ENCODE measurements at regions not wholly inside any gene's neighbourhood (a gene's known extent, or its start where the extent isn't known, plus 50 kb on each side); places are given as distances from the start of the nearest gene placed in this dataset.
"Not testable (repeated sequence)": the region's sequence is repeated elsewhere in the genome, so short reads cannot be mapped to it uniquely, and the experiment has no call there.

DNA sequence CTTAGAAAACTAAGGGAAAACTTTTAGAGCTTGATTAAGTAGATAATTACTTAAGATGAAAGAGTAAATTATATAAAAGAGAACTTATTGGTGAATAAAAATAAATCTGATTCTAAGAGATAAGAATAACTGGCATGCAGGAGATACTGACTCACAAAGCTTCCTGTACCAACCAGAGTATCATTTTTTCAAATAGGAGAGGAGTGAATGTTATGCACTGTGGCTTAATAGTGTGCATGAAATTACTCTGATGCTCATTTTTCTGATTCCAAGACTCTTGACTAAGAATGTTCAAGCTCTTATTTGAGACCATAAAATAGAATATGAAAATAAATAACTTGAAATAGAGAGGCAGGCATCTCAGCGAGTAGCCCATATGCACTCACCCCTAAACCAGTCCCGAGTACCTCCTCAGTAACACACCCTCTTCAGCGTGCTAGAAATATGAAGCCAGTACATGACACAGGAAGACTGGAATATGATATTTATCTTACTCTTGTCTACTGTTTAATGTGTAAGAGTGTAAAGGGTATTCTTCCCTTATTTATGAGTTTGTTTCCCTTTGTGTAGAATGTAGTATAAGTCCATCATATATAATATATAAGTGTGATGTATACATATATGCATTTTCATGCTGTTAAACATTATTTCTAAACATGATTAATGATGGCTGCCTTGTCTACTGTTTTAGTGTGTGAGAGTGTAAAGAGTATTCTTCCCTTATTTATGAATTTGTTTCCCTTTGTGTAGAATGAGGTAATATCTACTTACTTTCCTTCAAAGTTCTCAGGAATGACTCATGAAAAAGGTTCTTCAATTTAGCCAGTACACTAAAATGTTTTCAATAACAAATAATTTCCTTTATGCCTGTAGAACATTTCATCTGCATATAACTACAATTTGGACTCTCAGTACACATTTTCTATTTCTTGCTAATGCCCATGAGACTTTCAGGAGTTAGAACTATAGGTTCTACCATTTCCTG lies 99.2 kb upstream of the PALMD start:
- DNase-seq: no peak

DNA sequence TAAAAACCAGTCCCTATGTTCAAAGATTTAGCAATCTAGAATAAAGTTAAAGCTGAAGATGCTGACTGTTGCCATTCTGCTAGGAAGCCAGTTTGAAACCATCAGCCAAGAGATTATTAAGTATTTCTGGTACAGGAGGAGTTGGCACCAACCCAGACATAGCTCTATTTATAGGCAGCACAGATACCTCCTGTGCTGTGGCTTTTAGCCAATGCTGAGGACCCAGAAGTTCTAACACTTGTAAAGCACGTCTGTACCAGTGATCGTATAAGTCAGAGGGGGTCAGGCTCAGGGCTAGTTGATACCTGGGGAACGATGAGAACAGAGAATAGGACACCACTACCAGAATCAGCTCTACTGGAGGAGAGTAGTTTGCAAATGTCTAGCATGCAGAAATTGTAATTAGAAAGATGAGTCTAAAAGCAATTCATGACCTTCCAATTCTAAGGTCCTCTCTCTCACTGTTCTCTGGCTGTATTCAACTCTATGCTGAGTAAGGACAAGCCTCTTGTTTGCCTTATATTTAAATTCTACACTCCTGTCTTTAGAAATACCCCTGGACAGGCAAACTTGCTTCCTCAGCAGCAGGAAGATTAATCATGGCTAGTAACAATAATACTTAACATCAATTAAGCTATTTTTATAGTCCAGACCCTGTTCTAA lies 96.8 kb upstream of the PALMD start:
- DNase-seq: no peak

DNA sequence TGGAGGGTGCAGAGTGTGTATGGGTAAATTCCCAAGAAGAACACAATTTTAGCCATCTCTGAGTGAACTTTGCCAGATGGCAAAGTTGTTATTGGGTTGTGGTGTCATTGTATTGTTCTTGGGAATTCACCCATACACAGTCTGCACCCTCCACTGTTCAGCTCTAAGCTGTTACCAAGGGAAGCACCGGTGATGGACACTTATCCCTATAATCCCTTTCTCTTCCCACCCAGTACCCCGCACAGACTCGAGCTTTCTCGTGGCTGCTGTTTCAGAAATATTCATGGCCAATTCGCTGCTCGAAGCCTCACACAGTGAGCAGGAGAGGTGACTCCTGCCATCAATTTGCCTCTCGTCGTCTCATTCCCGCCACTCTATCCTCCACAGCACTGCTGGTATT lies 95.7 kb upstream of the PALMD start:
- no peak for DNase-seq

GRCh38 chr1:99551812-99552614 lies 93.9 kb upstream of the PALMD start:
- no peak for DNase-seq

DNA sequence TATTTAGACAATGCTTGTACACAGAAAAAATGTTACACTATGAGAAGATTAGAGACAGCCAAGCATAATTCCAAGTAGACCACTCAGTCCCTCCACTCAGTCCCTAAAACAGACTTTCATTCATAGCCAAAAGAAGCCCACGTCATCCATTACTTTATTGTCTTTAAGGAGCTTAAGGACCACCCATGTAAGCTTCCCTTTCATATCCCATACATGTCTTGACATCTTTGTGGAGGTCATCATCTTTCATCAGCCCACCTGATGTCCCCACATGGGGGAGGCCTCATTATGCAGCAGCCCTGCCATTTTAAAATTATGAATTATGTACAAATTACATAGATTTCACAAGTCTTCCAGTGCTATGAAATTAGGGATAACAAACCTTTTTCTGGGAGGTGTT lies 92.6 kb upstream of the PALMD start:
- DNase-seq: no peak

- DNase-seq: not testable (repeated sequence)
Measured at GRCh38 chr1:99553819-99554218, 92.1 kb upstream of the PALMD start.

- no peak for DNase-seq
Measured at GRCh38 chr1:99554727-99555126, 91.2 kb upstream of the PALMD start.

GRCh38 chr1:99557546-99558202 lies 88.2 kb upstream of the PALMD start:
- no peak for DNase-seq

- no peak for DNase-seq
Measured at GRCh38 chr1:99559166-99559565, 86.7 kb upstream of the PALMD start.

DNA sequence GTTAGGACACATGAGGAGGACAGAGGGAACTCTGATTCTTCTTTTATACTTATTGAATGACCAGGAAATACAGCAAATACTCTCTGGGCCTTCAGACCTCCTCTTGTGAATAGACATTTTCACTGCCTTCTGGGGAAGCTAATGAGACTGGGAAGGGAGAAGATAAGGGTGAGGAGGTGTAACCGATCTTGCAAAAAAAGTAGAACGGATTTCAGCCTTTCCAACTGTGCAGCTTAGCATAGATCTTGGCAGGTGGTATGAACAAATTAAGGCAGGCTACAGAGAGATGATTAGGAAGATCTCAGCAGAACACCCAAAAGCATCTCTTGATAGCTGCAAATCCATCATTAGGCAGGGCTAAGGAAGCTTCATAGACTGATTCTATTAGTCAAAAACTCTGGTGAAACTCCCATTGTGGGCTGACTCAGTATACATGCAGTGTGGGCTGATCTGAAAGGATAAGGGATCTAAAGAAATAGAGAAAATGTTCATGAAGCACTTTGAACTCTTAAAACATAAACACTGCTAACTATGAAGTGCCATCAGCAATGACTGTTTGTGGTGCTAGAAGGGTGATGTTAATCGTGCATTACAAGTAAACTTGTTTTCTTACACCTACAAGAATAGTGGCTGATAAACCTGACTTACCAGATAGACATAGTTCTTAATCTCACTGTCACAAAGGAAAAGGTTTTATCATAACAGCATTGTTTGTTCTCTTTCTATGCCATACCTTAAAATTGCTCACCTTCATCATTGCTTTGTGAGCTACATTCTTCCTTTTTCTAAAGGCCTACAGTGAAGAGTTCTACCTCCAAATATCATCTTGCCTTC lies 85.5 kb upstream of the PALMD start:
- DNase-seq: no peak

- DNase-seq: no peak
Measured at GRCh38 chr1:99561952-99562351, 84.0 kb upstream of the PALMD start.

GRCh38 chr1:99565606-99566289 lies 80.2 kb upstream of the PALMD start:
- DNase-seq: no peak

DNA sequence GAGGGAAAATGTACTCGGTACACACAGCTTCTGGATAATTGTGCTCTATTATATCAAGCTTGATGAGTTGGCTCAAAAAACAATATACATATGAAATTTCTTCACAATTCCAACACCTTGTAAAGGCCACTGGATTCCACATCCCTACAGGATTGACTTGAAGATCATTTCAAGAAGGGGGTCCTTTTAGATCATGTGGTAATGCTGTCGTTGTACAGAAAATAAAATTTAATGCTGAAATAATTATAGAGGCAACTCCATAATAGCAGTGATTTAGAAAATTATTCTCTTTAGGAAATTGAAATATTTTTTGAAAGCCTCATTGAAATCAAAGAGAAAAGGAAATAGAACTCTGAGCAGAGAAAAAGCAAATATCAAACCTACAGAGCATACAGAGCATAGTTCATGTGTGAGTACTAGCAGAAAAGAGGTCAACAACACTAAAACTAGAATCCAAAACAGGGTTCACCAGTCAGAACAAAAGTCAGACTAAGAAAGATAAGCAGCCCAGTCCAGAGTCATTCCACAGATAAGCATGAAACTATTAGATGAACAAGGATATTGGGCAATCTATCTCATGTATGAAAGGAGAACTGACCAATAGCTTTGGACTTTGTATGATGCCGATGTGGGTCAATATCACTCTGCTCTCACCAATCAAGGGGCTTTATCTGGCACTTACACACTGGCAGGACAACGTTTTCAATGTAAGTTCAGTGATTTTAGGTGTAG lies 79.5 kb upstream of the PALMD start:
- DNase-seq: no peak

DNA sequence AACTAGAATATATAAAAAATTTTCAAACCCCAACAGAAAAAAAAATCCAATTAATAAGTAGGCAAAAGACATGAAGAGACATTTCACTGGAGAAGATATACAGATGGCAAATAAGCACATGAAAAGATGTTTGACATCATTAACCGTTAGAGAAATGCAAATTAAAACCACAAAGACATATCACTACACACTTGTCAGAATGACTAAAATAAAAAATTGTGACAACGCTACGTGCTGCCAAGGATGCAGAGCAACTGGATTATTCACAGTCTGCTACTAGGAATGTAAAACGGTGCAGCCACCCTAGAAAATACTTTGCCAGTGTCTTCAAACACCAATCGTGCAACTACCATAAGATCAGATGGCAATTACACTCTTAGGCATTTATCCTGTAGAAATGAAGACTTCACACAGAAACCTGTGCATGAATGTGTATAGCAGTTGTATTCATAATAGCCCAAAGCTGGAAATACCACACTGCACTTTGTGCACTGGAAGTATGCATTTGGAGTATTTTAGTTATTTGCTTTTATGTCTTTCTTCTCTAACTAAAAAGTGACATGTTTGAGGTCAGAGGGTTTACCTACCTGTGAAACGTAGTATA lies 75.3 kb upstream of the PALMD start:
- no peak for DNase-seq

GRCh38 chr1:99571092-99571734 lies 74.7 kb upstream of the PALMD start:
- DNase-seq: no peak

GRCh38 chr1:99573431-99574217 lies 72.3 kb upstream of the PALMD start:
- DNase-seq: no peak

GRCh38 chr1:99577313-99577712 lies 68.6 kb upstream of the PALMD start:
- no peak for DNase-seq

- DNase-seq: no peak
Measured at GRCh38 chr1:99579691-99580172, 66.2 kb upstream of the PALMD start.

GRCh38 chr1:99580451-99580850 lies 65.5 kb upstream of the PALMD start:
- no peak for DNase-seq

Data from stimulated activated CD4-positive, alpha-beta T cell treated with anti-CD3 and anti-CD28 coated beads, Interleukin-15, amount 100 ng/mL, for 24 hours (primary cell).